Body of pancreas (tissue), 4 donors: ENCODE measurements at regions not wholly inside any gene's neighbourhood (a gene's known extent, or its start where the extent isn't known, plus 50 kb on each side); places are given as distances from the start of the nearest gene placed in this dataset.

ENCODE experiments used
- ATAC-seq: fragments of 150-250 bp; one replicate; pipeline ENCODE4 v1.9.1; 2016
- DNase-seq, 4 donors: peaks; one replicate each; pipeline ENCODE4 v3.0.0-alpha.2; 2019
- H3K27ac ChIP-seq, 4 donors: fragments of 200-600 bp; sonication (generic); 1 replicate in 3 of 4; 2 replicates in 1 of 4; pipeline versions ENCODE4 v1.5.1 to v1.6.1; 2016 to 2019; ENCODE audit warnings: mild to moderate bottlenecking in 1 of 4, mixed read lengths in 1 of 4, moderate library complexity in 1 of 4
- H3K27me3 ChIP-seq, 2 donors: fragments of 200-600 bp; sonication (generic); one replicate each; pipeline ENCODE4 v1.6.0; 2016; ENCODE audit warnings: mild to moderate bottlenecking in 1 of 2
- H3K36me3 ChIP-seq, 2 donors: fragments of 200-600 bp; sonication (generic); replicated peaks in 1 of 2; 2 replicates each; pipeline ENCODE4 v1.5.1; 2016; ENCODE audit warnings: low read depth in 2 of 2; ENCODE audit not compliant: insufficient read depth in 1 of 2
- H3K4me1 ChIP-seq: fragments of 200-600 bp; sonication (generic); one replicate; pipeline ENCODE4 v1.6.0; 2016
- H3K4me3 ChIP-seq, 2 donors: fragments of 200-600 bp; sonication (generic); 1 replicate in 1 of 2; 2 replicates in 1 of 2; pipeline ENCODE4 v1.5.1; 2016 to 2019
- H3K9me3 ChIP-seq, 3 donors: fragments of 200-600 bp; sonication (generic); 1 replicate in 2 of 3; 2 replicates in 1 of 3; pipeline ENCODE4 v1.5.1; 2016
- POLR2A ChIP-seq, 3 donors: fragments of 450-650 bp; IDR thresholded peaks; one replicate each; pipeline ENCODE4 v1.6.1; 2016; ENCODE audit warnings: antibody characterized with exemption in 3 of 3, mild to moderate bottlenecking in 2 of 3
- WGBS, 2 donors: methylation state at CpG; one replicate each; pipeline ENCODE4 v1.1.5; 2017; 5-methylcytosine and 5-hydroxymethylcytosine counted together
- intact Hi-C: fragments of 100-400 bp; cut with DNase I; formaldehyde crosslinking; loops from one replicate; pipeline ENCODE4 v1.15.1; 2023
- TF ChIP-seq, protein P1 (sequence below), 7 experiments: fragments of 450-650 bp in 4 of 7; fragments of 200-600 bp in 3 of 7; sonication (generic) in 3 of 7; IDR thresholded peaks; one replicate each; pipeline ENCODE4 v1.5.1; 2016 to 2019; ENCODE audit warnings: antibody characterized with exemption in 7 of 7

DNA sequence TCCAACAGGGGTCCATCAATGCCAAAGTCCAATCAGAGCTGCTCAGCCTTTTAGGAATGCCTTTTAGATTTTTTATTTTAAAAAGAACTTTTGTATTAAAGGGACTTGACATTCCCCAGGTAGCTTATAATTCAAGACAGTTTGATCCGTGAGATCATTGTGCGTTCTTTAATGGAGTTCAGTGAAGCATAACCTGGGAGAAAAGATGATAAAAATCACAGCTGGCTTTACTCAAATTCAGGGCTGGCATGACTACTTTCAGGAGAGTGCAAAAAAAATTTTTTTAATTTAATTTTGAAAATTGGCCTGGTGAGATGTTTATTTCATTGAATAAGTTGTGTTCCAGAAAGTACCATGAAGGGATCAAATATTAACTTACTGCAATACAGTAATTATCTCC is 118.2 kb downstream of the VCX2 start:
- DNase-seq: no peak
- 63 to 70% methylated on average over 2 of the region's 2 CpGs for WGBS, 2 donors
- no peak for ATAC-seq
- no peak overlapping the region for H3K4me3 ChIP-seq
- H3K9me3 ChIP-seq: no peaks in the 10 kb centered on the region
- H3K4me1 ChIP-seq: peaks cover 5% of the 10 kb centered on the region
- H3K27ac ChIP-seq: no peak overlapping the region
- H3K36me3 ChIP-seq: no peaks in the 10 kb centered on the region
- H3K27me3 ChIP-seq: no peaks in the 10 kb centered on the region
- intact Hi-C loops: no loop called here
- TF ChIP-seq, protein P1, sequence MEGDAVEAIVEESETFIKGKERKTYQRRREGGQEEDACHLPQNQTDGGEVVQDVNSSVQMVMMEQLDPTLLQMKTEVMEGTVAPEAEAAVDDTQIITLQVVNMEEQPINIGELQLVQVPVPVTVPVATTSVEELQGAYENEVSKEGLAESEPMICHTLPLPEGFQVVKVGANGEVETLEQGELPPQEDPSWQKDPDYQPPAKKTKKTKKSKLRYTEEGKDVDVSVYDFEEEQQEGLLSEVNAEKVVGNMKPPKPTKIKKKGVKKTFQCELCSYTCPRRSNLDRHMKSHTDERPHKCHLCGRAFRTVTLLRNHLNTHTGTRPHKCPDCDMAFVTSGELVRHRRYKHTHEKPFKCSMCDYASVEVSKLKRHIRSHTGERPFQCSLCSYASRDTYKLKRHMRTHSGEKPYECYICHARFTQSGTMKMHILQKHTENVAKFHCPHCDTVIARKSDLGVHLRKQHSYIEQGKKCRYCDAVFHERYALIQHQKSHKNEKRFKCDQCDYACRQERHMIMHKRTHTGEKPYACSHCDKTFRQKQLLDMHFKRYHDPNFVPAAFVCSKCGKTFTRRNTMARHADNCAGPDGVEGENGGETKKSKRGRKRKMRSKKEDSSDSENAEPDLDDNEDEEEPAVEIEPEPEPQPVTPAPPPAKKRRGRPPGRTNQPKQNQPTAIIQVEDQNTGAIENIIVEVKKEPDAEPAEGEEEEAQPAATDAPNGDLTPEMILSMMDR (IDR thresholded peaks at IDR 0.05): no peak
- TF ChIP-seq POLR2A (IDR thresholded peaks at IDR 0.05): no peak

DNA sequence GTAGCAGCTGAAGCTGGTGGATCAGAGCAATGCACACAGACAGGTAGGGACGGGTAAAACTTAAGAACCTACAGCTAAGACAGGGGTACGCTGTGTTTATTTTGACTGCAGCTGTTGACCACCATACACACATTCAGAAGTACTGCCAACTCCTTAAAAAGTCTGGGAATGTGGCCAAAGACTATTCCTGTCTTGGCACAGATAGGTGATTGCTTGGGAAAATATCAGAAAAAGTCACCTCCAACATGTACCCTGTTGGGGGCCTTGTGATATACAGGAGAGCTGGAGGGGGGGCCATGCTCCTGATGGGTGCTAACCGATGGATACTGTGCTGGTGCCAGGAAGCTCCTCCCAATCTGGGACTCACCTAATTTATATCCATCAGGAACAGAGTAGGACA is 121.2 kb downstream of the VCX2 start:
- H3K27me3 ChIP-seq: no peaks in the 10 kb centered on the region
- TF ChIP-seq POLR2A (IDR thresholded peaks at IDR 0.05): no peak
- TF ChIP-seq, protein P1 (IDR thresholded peaks at IDR 0.05): no peak
- intact Hi-C loops: no loop called here
- no peaks in the 10 kb centered on the region for H3K9me3 ChIP-seq
- H3K4me3 ChIP-seq: no peak overlapping the region
- peaks cover 5% of the 10 kb centered on the region for H3K4me1 ChIP-seq
- no peak for DNase-seq
- no peak for ATAC-seq
- H3K27ac ChIP-seq: no peak overlapping the region
- H3K36me3 ChIP-seq: no peaks in the 10 kb centered on the region
- 28 to 41% methylated on average over 3 of the region's 3 CpGs for WGBS, 2 donors

DNA sequence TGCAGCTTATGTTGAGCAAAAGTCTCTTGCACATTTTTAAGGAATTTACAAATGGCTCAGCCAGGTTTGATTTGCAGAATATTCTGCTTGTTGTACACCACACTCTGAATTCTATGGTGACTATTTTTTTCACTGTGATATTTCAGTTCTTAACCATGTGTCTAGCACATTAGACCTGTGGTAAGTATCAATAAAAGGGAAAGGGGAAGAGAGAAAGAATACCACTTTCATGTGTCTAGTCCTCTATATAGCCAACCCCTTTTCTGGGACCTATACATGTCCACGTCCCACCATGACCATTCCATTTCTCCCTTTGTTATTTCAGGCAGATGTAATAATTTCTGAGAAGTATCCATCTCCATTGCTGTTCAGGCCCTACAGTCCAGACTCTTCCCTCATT is 121.3 kb upstream of the PNPLA4 start:
- no peak for ATAC-seq
- no peak for TF ChIP-seq POLR2A (IDR thresholded peaks at IDR 0.05)
- TF ChIP-seq, protein P1 (IDR thresholded peaks at IDR 0.05): no peak
- no peaks in the 10 kb centered on the region for H3K36me3 ChIP-seq
- WGBS, 2 donors: 100% methylated on average over 1 of the region's 1 CpG
- peaks cover 5% of the 10 kb centered on the region for H3K4me1 ChIP-seq
- no peak for DNase-seq
- no peak overlapping the region for H3K27ac ChIP-seq
- intact Hi-C loops: no loop called here
- no peak overlapping the region for H3K4me3 ChIP-seq
- H3K27me3 ChIP-seq: no peaks in the 10 kb centered on the region
- H3K9me3 ChIP-seq: no peaks in the 10 kb centered on the region

DNA sequence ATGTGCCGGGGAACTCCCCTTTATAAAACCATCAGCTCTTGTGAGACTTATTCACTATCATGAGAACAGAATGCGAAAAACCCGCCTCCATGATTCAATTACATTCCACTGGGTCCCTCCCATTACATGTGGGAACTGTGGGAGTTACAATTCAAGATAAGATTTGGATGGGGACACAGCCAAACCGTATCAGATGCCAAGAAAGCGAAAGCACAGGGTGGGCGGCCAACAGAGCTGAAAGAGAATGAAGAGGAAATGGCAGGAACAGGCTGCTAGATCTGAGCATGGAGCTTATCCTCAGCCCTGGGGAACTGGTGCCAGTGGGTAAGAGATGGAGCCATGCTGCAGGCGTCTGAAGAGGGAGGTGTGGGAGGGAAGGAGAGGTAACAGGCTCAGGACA is 117.7 kb upstream of the PNPLA4 start:
- Histone ChIP-seq H3K36me3 (no peaks in the 10 kb centered on the region), H3K27me3 (no peaks in the 10 kb centered on the region), H3K9me3 (no peaks in the 10 kb centered on the region), H3K27ac (no peak overlapping the region), H3K4me3 (no peak overlapping the region), H3K4me1 (peaks cover 4% of the 10 kb centered on the region)
- intact Hi-C loops: no loop called here
- WGBS, 2 donors: 77 to 82% methylated on average over 6 to 7 of the region's 7 CpGs
- TF ChIP-seq POLR2A (IDR thresholded peaks at IDR 0.05): no peak
- TF ChIP-seq, protein P1 (IDR thresholded peaks at IDR 0.05): no peak
- ATAC-seq (no peak), DNase-seq (no peak)

DNA sequence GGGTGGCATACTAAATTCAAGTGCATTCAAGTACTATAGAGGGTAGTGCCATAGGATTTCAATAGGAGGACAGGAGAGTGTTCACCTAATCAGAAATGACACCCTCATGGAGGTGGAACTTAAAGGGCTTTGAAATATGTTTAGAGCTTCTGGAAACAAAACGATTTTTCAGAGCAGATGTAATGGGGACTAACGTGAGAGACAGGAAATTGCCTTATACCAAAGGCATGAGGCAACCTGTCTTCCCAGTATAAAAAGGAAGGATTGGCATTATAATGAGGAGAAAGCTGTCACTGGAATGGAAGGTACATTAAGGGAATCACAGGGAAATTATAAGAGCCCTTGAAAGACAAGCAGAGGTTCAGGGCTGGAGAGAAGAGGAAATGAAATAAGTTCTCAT is 116.3 kb upstream of the PNPLA4 start:
- Histone ChIP-seq H3K27me3 (no peaks in the 10 kb centered on the region), H3K27ac (no peak overlapping the region), H3K4me3 (no peak overlapping the region), H3K4me1 (no peaks in the 10 kb centered on the region), H3K9me3 (no peaks in the 10 kb centered on the region), H3K36me3 (no peaks in the 10 kb centered on the region)
- 63 to 65% methylated on average over 2 of the region's 2 CpGs for WGBS, 2 donors
- DNase-seq (no peak), ATAC-seq (no peak)
- intact Hi-C loops: no loop called here
- TF ChIP-seq, protein P1 (IDR thresholded peaks at IDR 0.05): no peak
- TF ChIP-seq POLR2A (IDR thresholded peaks at IDR 0.05): no peak
